ENCODE measurements at regions not wholly inside any gene's neighbourhood (a gene's known extent, or its start where the extent isn't known, plus 50 kb on each side); places are given as distances from the start of the nearest gene placed in this dataset.
"Not testable (repeated sequence)": the region's sequence is repeated elsewhere in the genome, so short reads cannot be mapped to it uniquely, and the experiment has no call there.

DNA sequence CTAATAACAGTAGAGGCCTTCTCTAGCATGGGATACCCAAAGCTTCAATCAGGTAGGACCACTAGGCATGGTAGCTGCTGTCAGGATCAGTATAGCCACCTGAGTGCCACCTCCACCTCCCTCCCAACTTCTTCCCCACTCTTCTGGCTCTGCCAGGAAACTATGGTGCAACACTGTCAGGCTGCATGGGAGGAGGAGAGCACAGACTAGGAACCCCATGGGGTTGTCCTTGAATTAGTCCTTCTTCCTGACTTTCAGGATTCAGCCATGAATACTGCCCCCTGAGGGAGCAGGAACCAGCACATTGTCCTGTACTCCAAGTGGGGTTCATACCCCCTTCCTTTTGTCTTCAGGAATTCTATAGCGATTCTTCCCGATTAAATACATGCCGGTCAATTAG, 340.8 kb upstream of the ONECUT1 start:
- Mint-ChIP-seq H3K4me1 (no peaks in the 10 kb centered on the region), H3K9me3 (peaks cover 4% of the 10 kb centered on the region), H3K27me3 (ENCODE audit: low read depth) (peaks cover 4% of the 10 kb centered on the region), H3K36me3 (ENCODE audit: low read depth) (no peaks in the 10 kb centered on the region), H3K4me3 (no peak overlapping the region), H3K27ac (no peak overlapping the region)
- TF ChIP-seq, protein P1, sequence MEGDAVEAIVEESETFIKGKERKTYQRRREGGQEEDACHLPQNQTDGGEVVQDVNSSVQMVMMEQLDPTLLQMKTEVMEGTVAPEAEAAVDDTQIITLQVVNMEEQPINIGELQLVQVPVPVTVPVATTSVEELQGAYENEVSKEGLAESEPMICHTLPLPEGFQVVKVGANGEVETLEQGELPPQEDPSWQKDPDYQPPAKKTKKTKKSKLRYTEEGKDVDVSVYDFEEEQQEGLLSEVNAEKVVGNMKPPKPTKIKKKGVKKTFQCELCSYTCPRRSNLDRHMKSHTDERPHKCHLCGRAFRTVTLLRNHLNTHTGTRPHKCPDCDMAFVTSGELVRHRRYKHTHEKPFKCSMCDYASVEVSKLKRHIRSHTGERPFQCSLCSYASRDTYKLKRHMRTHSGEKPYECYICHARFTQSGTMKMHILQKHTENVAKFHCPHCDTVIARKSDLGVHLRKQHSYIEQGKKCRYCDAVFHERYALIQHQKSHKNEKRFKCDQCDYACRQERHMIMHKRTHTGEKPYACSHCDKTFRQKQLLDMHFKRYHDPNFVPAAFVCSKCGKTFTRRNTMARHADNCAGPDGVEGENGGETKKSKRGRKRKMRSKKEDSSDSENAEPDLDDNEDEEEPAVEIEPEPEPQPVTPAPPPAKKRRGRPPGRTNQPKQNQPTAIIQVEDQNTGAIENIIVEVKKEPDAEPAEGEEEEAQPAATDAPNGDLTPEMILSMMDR (IDR thresholded peaks at IDR 0.05; ENCODE audit: unreplicated experiment in 3 of 3), result no peak

DNA sequence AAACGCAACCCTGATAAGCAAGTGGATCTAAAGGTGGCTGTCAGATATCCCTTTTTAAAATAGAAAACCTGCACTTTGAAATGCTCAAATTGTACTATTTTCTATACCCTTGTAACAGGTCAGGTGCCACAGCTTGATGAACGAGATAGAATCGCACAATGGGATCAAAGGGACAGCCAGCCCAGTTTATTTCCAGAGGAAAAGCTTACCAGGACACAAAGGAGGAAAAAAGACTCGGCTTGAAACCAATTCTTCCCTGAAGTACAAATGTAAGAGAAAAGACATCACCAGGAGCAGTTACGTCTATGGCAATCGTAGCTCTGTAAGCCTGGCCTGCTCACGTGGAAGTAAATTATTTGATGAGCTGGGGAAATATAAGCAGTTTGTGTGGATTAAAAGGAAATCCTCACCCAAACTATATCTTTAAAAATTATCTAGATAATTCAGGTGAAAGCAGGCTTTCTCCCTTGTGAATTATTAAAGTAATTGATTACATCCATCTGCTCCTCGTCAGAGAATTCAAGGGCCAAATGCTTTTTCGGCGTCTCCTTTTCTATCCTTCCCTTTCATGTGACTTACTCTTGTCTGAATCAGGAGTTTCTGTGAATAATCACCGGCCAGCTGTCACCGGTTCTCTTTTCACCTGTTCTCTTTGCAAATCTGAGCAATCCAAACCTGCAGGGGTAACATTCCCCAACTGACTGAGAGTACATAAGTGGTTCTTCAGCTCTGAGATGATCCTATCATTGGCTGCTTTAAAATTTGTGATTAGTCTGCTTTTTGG, 339.2 kb upstream of the ONECUT1 start:
- no peaks in the 10 kb centered on the region for H3K9me3 Mint-ChIP-seq
- no peak overlapping the region for H3K27ac Mint-ChIP-seq
- peaks cover 4% of the 10 kb centered on the region for H3K27me3 Mint-ChIP-seq (ENCODE audit: low read depth)
- H3K36me3 Mint-ChIP-seq (ENCODE audit: low read depth), result no peaks in the 10 kb centered on the region
- no peak overlapping the region for H3K4me3 Mint-ChIP-seq
- H3K4me1 Mint-ChIP-seq, result no peaks in the 10 kb centered on the region
- TF ChIP-seq, protein P1 (IDR thresholded peaks at IDR 0.05; ENCODE audit: unreplicated experiment in 3 of 3), result no peak

DNA sequence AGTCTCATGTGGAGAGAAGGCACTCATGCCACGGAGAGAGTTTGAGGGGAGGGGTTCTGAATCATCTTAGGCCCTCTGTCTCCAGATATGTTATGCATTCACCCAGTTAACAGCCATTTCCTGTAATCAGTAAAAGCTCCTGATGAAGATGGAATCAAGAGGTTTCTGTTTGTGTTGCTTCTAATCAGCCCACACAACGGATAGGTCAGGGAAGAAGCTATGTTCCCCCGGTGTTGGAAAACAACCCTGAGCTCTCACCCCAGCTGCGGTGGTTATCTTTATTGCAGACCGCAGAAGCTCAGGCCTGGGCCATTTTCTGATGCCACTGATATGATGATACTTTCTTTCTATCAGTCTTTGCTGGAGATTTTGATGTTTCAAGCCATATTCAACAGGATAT, 338.5 kb upstream of the ONECUT1 start:
- Mint-ChIP-seq H3K36me3 (ENCODE audit: low read depth) (no peaks in the 10 kb centered on the region), H3K4me3 (no peak overlapping the region), H3K9me3 (no peaks in the 10 kb centered on the region), H3K4me1 (no peaks in the 10 kb centered on the region), H3K27ac (no peak overlapping the region), H3K27me3 (ENCODE audit: low read depth) (peaks cover 4% of the 10 kb centered on the region)
- TF ChIP-seq, protein P1 (IDR thresholded peaks at IDR 0.05; ENCODE audit: unreplicated experiment in 3 of 3), result no peak

DNA sequence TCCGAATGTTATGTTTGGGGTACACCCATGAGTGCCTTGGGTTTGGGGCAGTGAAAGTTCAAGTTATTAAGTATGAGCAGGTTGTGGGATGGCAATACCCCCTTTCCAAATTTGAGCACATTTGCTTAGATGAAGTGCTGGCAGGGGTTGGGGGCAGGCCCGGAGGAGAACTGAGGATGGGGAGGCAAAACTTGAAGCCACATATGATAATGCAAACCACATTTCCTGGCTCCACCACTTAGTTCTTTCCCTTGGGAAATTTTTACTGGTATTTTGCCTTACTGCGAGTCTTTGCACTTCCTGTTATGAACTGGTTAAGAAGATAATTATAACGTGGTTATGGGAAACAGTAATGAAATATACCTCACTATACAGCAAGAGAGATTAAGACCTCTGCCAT, 336.0 kb upstream of the ONECUT1 start:
- H3K27ac Mint-ChIP-seq, result no peak overlapping the region
- H3K36me3 Mint-ChIP-seq (ENCODE audit: low read depth), result no peaks in the 10 kb centered on the region
- TF ChIP-seq, protein P1 (IDR thresholded peaks at IDR 0.05; ENCODE audit: unreplicated experiment in 3 of 3), result no peak
- no peak overlapping the region for H3K4me3 Mint-ChIP-seq
- no peaks in the 10 kb centered on the region for H3K27me3 Mint-ChIP-seq (ENCODE audit: low read depth)
- H3K4me1 Mint-ChIP-seq, result no peaks in the 10 kb centered on the region
- no peaks in the 10 kb centered on the region for H3K9me3 Mint-ChIP-seq

- Mint-ChIP-seq H3K36me3 (ENCODE audit: low read depth) (no peaks in the 10 kb centered on the region), H3K27ac (no peak overlapping the region), H3K4me1 (no peaks in the 10 kb centered on the region), H3K27me3 (ENCODE audit: low read depth) (no peaks in the 10 kb centered on the region), H3K4me3 (no peak overlapping the region), H3K9me3 (no peaks in the 10 kb centered on the region)
- TF ChIP-seq, protein P1 (IDR thresholded peaks at IDR 0.05; ENCODE audit: unreplicated experiment in 3 of 3), result no peak
Observed at GRCh38 chr15:53122818-53123217, 332.7 kb upstream of the ONECUT1 start.

DNA sequence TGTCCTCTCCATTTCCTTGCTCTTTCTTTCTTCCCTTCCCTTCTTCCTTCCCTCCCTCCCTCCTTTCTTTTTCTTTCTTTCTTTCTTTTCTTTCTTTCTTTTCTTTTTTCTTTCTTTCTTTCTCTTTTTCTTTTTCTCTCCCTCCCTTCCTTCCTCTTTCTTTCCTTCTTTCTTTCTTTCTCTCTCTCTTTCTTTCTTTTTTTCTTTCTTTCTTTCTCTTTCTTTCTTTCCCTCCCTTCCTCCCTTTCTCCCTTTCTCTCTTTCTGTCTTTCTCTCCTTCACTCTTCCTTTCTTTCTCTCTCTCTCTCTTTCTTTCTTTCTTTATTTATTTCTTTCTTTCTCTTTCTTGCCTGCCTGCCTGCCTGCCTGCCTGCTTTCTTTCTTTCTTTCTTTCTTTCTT, 326.8 kb upstream of the ONECUT1 start:
- not testable (repeated sequence) for H3K9me3 Mint-ChIP-seq; H3K4me3 Mint-ChIP-seq; H3K27me3 Mint-ChIP-seq (ENCODE audit: low read depth); H3K36me3 Mint-ChIP-seq (ENCODE audit: low read depth); H3K4me1 Mint-ChIP-seq; H3K27ac Mint-ChIP-seq

All from nephron (organoid).